NB4 (cell line): ENCODE measurements at regions not wholly inside any gene's neighbourhood (a gene's known extent, or its start where the extent isn't known, plus 50 kb on each side); places are given as distances from the start of the nearest gene placed in this dataset.

Experiments used
- DNase-seq: peaks from one replicate; pipeline ENCODE4 v3.0.0; 2010; ENCODE audit warnings: low read depth
- H3K4me3 ChIP-seq: one replicate; pipeline ENCODE4 v1.5.1; 2011; ENCODE audit warnings: mild to moderate bottlenecking, low read depth, low read length, moderate library complexity
- MYC ChIP-seq: IDR thresholded peaks from 2 replicates; pipeline ENCODE4 v1.6.1; 2011; ENCODE audit warnings: low read depth, low read length
- POLR2A ChIP-seq: IDR thresholded peaks from 2 replicates; pipeline ENCODE4 v1.6.1; 2011; ENCODE audit warnings: mild to moderate bottlenecking; ENCODE audit not compliant: insufficient read length; ENCODE audit errors: extremely low read depth
- TF ChIP-seq, protein P1 (sequence below): IDR thresholded peaks from 2 replicates; pipeline ENCODE4 v1.6.1; 2011; ENCODE audit warnings: low read depth, low read length
- TF ChIP-seq, protein P2 (sequence below): IDR thresholded peaks from one replicate; pipeline ENCODE4 v1.5.1; 2012; ENCODE audit warnings: low read depth, low read length

GRCh38 chr4:126526335-126526734 is 1106.4 kb upstream of the INTU start:
- no peak for DNase-seq
- TF ChIP-seq, protein P1, sequence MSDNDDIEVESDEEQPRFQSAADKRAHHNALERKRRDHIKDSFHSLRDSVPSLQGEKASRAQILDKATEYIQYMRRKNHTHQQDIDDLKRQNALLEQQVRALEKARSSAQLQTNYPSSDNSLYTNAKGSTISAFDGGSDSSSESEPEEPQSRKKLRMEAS: no peak
- no peak for TF ChIP-seq POLR2A
- H3K4me3 ChIP-seq: no peak overlapping the region

GRCh38 chr4:126529997-126530396 is 1102.8 kb upstream of the INTU start:
- no peak for DNase-seq
- no peak overlapping the region for H3K4me3 ChIP-seq
- TF ChIP-seq, protein P2, sequence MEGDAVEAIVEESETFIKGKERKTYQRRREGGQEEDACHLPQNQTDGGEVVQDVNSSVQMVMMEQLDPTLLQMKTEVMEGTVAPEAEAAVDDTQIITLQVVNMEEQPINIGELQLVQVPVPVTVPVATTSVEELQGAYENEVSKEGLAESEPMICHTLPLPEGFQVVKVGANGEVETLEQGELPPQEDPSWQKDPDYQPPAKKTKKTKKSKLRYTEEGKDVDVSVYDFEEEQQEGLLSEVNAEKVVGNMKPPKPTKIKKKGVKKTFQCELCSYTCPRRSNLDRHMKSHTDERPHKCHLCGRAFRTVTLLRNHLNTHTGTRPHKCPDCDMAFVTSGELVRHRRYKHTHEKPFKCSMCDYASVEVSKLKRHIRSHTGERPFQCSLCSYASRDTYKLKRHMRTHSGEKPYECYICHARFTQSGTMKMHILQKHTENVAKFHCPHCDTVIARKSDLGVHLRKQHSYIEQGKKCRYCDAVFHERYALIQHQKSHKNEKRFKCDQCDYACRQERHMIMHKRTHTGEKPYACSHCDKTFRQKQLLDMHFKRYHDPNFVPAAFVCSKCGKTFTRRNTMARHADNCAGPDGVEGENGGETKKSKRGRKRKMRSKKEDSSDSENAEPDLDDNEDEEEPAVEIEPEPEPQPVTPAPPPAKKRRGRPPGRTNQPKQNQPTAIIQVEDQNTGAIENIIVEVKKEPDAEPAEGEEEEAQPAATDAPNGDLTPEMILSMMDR: no peak
- TF ChIP-seq POLR2A: no peak
- TF ChIP-seq, protein P1: no peak
- TF ChIP-seq MYC: no peak

DNA sequence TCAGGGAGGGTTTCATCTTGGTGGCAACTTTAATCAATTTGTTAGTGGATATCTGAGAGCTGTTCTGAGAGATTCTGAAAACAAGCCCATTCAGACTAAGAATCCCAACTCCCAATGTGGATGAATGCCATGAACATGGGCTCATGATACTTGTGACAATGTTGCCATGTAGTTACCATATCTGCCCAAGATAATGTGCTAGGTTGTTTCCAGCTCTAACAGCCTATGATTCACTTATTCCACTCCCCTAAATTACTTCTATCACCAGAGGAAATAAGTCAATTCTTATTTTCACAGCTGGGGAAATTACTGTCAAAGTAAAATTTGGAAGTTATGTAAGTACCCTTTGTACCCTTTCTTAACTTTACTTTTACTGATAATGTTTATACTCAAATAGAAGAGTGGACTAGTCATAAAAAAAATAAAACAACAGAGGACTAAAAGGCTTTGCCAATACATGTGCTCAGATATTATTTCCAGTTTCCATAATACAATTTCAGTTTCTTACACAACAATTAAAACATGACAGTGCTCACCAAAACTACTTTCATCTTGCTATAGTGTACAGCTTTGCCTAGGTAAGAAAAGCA is 1101.7 kb upstream of the INTU start:
- no peak overlapping the region for H3K4me3 ChIP-seq
- TF ChIP-seq, protein P2: no peak
- no peak for TF ChIP-seq MYC
- no peak for DNase-seq

DNA sequence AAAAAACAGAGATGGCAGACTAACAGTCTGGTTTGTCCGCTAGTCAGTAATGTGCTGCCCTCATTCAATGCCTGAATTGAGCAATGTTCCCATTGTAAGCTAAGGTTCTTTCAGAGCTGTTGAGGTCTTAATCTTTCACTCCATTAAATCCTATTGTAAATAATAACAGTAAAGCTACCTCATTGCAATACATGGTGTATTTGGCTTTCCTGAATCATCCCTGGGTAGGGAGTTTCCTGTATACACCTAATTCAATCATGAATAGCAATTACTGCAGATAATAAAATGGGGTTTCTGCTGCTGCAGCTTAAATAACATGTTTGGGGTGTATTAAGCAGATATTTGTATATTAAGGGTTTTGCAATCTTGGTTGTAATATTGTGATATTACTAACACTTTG is 1100.2 kb upstream of the INTU start:
- TF ChIP-seq MYC: no peak
- no peak for TF ChIP-seq POLR2A
- H3K4me3 ChIP-seq: no peak overlapping the region
- no peak for DNase-seq

GRCh38 chr4:126533146-126533805 is 1099.5 kb upstream of the INTU start:
- no peak overlapping the region for H3K4me3 ChIP-seq
- no peak for DNase-seq
- TF ChIP-seq MYC: no peak
- no peak for TF ChIP-seq POLR2A
- TF ChIP-seq, protein P2: no peak
- TF ChIP-seq, protein P1: no peak

DNA sequence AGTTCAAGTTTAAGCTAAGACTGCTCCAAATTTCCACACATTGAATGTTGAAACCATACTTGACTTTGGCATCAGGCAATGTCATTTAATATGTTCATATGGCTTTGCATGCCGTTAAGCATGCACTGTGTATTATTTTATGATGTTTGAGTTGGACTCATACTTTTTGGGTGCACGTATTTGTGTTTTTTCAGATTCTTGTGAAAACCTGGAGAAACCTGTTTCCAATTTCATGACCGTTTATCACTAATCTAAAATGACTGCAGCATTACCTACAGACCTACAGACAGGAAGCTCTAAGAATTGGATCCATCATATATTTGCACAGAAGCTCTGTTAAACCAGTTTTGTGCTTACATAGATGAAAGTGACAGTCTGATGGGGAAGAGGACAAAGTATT is 1093.0 kb upstream of the INTU start:
- TF ChIP-seq, protein P2: no peak
- TF ChIP-seq MYC (no peak), POLR2A (no peak)
- TF ChIP-seq, protein P1: no peak
- no peak overlapping the region for H3K4me3 ChIP-seq
- DNase-seq: no peak

GRCh38 chr4:126541820-126542219 is 1090.9 kb upstream of the INTU start:
- DNase-seq: no peak
- H3K4me3 ChIP-seq: no peak overlapping the region
- TF ChIP-seq, protein P2: no peak
- TF ChIP-seq, protein P1: no peak
- TF ChIP-seq POLR2A (no peak), MYC (no peak)
